GM18511 (cell line): ENCODE measurements at regions not wholly inside any gene's neighbourhood (a gene's known extent, or its start where the extent isn't known, plus 50 kb on each side); places are given as distances from the start of the nearest gene placed in this dataset.
"Not testable (repeated sequence)": the region's sequence is repeated elsewhere in the genome, so short reads cannot be mapped to it uniquely, and the experiment has no call there.

Experiments
- ATAC-seq: cut with Tn5 transposase; IDR thresholded peaks from one replicate; pipeline ENCODE4 v1.9.1; 2021; ENCODE audit warnings: mild to moderate bottlenecking, moderate library complexity; ENCODE audit not compliant: unreplicated experiment

DNA sequence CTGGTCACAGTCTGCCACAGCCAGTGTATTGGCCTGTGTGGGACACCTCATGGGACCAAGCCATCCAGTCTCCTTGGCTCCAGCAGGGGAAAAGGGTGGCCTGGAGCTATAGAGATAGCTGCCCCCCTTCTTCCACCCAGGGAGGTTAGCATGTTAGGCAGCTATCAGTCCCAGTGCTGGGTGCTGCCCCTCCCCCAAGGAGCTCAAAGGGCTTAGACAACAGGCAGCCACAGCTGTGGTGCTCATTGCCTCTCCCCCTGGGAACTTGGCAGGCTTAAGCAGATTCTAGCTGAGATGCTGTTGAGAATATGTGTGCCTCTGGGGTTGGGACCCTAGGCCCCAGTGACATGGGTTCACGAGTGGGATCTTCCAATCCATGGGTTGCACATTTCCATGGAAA is 226.0 kb upstream of the PTGER4 start:
- ATAC-seq, result no peak

GRCh38 chr5:40452874-40453624 is 226.7 kb upstream of the PTGER4 start:
- ATAC-seq, result no peak

DNA sequence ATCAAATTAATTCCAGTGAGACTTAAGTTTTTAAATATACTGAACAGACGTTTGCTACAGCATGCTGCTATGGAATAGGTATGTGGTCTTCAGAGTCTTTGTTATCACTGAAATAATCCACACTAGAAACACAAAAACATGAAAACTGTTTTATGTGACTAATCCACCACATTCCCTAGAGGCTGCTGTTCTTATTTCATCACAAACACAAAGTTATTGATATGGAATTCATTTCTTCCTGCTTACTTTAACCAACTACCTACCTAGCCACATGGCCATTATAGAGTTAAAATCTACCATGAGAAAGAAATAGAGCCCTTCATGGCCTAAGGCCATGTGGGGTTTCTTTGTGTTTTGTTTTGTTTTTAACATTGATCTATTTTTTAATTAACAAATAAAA is 232.3 kb upstream of the PTGER4 start:
- ATAC-seq, result no peak

- ATAC-seq, result no peak
These were observed 232.8 kb upstream of the PTGER4 start for GRCh38 chr5:40446910-40447309.

- peak; percentile 60 for ATAC-seq
These were observed 237.4 kb upstream of the PTGER4 start for GRCh38 chr5:40442346-40442745.

DNA sequence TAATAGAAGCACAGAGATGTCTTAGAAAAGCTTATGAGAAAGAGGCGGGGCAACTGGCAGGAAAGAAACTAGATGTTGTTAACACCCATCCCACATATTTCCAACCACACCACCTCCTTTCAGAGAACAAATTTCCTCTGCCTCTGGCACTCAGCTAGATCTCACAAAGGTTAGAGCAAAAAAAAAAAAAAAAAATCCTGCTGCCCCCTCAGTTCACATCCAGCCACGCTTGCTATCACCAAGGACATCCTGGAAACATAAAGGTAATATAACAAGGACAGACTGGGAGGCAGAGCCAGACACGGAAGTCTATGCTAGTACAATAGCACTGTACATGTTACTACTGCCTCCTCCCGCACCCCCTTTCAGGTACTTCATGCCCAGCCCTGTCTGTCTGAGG is 238.0 kb upstream of the PTGER4 start:
- ATAC-seq, result peak; percentile 55

DNA sequence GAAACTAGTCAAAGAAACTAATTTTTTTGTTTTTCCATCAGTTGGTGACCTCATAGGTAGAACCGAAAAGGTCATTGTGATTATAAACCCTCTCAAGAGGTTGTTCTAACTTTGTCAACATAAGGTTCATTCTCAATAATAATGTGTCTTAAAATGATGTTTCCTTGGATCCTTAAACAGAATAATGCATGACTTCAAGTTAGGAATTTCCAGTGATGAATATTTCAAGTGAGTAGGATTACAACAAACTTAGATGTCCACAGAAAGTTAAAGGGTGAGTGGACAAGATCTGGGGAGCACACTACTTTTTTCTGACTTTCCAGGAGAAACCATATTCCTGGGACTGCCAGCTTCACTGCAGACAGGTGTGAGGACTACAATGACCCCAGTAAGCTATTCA is 239.0 kb upstream of the PTGER4 start:
- no peak for ATAC-seq

DNA sequence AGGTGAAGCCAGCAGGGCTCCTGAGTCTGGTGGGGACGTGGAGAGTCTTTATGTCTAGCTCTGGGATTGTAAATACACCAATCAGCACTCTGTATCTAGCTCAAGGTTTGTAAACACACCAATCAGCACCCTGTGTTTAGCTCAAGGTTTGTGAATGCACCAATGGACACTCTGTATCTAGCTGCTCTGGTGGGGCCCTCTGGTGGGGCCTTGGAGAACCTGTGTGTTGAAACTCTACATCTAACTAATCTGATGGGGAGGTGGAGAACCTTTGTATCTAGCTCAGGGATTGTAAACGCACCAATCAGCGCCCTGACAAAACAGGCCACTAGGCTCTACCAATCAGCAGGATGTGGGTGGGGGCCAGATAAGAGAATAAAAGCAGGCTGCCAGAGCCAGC is 240.6 kb upstream of the PTGER4 start:
- ATAC-seq, result not testable (repeated sequence)

GRCh38 chr5:40438646-40439045 is 241.1 kb upstream of the PTGER4 start:
- not testable (repeated sequence) for ATAC-seq

DNA sequence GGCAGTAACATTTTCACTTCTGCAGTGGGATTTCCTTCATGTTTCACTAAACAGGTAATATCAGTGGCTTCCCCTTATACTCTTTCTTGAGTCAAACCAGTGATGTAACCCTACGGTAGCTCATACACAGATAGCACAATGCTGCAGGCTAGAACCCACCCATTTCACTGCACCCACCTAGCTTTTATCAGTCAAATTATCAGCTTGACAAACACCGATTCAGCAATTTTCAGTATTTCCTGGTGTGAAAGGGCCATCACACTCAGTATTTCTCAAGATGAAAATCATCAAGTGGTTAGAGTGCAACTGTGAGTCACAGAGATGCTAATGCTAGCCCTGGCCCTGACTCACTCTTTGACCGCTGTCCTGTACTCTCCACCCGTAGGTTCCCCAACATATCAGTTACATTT is 242.3 kb upstream of the PTGER4 start:
- peak; percentile 57 for ATAC-seq

DNA sequence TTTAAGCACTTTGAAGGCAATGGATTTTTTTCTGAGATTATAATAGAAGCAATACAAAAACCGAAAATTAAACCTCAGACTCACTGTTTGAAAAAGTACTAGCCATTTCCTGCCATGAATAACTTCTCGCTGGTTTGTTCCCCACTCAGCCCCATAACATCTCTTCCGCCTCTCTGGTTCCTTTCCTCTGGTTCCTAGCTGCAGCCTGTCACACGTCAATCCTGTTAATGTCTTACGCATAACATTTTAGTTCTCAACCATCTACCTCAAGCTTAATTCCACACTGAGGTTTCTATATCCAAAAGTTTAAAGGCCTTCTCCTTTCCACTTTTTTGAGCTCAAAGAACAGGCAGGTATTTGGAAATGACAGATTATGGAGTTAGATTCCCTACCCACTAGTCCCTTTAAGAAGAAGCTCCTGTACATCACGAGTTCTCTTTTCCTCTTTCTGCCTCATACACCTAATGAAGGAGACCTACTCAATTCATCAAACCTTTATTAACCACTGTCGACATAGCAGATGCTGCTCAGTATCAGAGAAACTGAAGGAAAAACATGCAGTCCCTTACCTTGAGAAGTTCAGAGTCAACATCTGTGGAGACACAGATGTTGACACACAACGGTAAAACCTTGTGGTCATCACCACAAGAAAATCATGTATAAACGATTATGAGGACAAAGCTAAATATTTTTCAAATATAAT is 243.0 kb upstream of the PTGER4 start:
- peak; percentile 59 for ATAC-seq

DNA sequence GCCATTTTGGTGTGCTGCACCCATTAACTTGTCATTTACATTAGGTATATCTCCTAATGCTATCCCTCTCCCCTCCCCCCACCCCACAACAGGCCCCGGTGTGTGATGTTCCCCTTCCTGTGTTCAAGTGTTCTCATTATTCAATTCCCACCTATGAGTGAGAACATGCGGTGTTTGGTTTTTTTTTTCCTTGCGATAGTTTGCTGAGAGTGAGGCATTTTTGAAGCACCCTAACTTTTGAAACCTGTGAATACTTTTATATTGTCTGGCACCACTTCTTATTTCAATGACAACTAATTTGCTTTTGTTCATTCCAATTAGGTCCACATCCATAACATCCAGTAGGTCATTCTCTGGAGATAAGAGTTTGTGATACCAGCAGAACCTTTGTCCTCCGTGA is 244.0 kb upstream of the PTGER4 start:
- ATAC-seq, result not testable (repeated sequence)

DNA sequence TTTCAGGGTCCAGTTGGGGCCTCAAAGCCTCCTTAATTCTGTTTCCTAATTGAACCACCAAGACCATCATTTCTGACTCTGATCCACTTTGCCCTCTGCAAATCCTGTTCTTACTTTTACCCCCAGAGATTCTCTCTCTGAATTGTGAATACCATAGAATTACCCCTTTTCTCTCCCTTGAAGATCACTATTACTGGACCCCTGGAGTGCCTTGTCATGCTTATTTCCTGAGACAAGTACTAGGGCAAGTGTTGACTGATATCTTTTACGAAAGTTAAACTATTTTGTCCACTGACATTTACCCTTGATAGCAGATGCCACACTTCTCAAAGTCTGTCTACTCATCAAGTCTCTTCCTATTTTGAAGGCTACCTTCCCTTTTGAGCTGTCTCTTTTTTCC is 246.9 kb upstream of the PTGER4 start:
- no peak for ATAC-seq

DNA sequence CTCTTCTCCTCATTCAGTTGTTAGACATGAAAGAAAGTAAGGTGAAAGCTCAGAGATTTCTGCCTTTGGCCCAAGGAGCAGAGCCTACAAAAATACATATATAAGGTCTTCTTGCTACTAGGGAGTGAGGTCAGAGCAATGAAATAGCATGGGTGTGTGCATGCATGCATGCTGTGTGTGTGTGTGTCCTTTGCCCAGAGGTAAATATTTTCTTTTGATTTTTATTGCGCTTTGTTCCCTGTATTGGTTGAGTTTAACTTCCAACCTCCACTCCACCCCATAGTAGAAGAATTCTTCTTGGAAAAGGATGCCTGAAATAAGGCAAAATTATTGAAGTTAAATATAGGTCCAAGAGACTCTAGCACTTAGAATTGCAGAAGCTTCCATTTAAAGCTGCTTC is 248.0 kb upstream of the PTGER4 start:
- no peak for ATAC-seq

GRCh38 chr5:40430101-40430710 is 249.5 kb upstream of the PTGER4 start:
- no peak for ATAC-seq

GRCh38 chr5:40429258-40430100 is 250.2 kb upstream of the PTGER4 start:
- no peak for ATAC-seq

DNA sequence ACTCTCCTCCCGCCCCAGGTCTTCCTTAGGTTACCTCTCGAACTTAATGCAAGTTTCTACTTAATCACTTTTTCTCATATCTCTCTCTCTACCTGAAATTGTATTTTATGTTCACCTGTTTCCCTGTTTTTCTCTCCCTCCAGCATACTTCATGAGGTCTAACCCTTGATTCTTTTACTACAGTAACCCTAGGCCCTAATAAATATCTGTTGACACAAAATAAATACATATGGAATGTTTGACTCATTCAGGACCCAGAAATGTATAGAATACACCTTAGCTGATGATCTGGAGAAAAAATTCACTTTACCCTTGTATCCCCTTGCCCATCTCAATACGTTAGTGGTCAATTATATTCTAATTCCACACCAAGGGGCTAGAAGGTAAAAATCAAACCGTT is 250.9 kb upstream of the PTGER4 start:
- ATAC-seq, result no peak

DNA sequence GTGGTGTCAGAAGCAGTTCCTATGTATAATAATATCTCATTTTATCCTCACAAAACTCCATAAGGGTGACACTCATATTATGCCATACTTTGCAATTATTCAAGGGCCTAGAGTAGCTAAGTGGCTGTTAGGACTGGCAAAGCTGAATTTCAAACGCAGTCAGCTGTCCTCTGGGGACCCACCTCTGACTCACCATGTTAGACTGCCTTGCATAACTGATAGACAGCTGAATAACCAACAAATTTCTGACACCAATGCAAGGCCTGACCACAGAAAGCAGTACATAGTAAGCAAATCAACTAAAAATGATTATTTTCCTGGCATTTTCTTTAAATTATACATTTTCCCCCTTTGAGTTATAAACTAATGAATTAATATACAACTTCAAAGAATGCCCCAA is 251.6 kb upstream of the PTGER4 start:
- ATAC-seq, result peak; percentile 60

DNA sequence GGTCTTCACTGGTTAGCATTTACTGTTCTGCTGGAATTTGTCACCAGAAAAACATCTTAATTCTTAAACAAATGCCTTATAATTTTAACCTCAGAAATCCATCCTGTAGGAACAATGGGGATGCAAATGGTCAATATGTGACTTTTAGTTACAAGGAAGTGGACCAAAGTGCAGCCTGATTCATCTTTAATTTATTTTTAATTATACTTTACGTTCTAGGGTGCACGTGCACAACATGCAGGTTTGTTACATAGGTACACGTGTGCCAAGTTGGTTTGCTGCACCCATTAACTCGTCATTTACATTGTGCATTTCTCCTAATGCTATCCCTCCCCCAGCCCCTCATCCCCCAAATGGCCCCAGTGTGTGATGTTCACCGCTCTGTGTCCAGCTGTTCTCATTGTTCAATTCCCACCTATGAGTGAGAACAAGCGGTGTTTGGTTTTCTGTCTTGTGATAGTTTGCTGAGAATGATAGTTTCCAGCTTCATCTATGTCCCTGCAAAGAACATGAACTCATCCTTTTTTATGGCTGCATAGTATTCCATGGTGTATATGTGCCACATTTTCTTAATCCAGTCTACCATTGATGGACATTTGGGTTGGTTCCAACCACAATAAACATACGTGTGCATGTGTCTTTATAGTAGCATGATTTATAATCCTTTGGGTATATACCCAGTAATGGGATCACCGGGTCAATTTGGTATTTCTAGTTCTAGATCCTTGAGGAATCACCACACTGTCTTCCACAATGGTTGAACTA is 262.5 kb upstream of the PTGER4 start:
- ATAC-seq, result not testable (repeated sequence)

DNA sequence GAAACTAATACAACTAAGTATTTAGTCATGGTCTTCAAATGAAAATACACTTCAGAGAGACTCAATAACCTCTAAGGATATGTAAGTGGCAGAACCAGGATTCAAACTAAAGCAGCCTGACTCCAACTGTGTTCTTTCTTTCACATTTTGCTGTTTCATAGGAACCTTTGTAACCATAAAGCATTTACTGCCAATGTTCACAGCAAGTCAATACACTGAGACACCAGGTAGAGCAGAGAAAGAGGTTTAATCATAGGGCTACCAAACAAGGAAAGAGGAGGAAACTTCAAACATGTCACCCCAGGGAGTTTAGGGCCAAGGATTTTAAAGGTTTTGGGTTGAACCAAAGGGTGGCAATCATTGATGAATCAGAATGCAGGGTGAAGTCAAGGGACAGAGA is 263.1 kb upstream of the PTGER4 start:
- ATAC-seq, result no peak
